Hematopoietic multipotent progenitor cell treated with erythropoietin and hydrocortisone succinate and interleukin-3 and kit ligand, for 8 days (in vitro differentiated cells): ENCODE measurements at regions not wholly inside any gene's neighbourhood (a gene's known extent, or its start where the extent isn't known, plus 50 kb on each side); places are given as distances from the start of the nearest gene placed in this dataset.

Experiments used
- DNase-seq: peaks from one replicate; pipeline ENCODE4 v3.0.0-alpha.2; 2015

DNA sequence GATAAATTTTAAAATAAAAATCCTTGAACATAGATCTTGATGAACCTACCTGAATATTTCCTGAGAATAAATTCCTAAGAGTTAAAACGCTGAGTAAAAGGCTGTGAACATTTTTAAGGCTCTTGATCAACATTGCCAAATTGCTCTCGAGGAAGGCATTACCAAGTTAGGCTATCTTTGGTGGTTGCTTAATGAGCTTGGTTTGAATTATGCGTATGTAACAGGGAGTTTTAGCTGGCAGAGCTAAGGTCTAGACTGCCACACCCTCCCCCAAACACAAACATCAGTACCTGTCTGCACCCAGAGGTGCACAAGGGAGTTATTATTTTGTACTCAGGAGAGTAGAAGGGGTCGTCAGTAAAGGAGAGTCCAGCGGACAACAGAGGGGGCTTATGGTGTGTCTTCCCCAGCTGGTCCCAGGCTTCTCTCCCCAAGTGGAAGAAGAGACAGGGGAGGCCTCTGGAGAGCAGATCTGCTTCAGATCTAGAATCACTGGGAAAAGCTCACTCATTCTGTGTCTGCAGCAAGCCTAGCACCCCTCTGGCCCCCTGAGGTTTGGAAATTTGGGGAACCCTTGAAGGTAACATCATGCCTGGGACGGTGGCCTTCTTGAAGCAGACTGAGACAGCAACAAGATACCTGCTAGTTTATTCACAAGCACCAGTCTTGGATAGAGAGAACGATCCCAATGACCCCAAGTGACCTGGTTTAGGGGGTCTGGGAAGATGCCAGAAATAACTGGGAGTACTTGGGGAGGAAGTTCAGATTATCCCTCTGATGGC, 197.2 kb upstream of the ID2 start:
- no peak for DNase-seq

DNA sequence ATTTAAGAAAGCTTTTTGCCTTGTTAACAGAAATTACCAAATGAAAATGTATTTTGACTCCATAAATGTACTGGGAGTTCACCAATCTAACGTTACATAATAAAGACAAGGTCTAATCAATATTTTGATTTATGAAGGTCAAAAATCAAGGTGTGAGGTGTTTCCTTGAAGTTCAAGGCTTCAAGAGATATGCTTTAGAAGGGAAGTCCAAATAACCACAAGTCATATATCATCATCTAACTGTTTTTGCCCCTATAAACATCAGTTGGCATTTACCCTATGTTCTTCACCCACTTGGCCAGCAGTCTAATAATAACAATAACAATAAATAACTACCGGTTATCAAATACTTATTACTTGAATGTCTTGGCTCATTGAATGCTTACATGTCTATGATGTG, 196.1 kb upstream of the ID2 start:
- no peak for DNase-seq

DNA sequence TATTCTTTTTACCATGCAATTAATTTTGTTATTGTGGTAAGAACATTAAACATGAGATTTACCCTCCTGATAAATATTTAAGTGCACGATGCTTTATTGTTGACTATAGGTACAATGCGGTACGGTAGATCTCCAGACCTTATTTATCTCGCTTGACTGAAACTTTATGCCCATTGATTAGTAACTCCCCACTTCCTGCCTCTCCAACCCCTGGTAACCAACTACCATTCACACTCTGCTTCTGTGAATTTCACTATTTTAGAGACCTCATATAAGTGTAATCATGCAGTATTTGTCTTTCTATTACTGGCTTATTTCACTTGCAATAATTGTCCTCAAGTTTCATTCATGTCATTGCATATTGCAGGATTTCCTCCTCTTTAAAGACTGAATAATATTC, 195.7 kb upstream of the ID2 start:
- no peak for DNase-seq

DNA sequence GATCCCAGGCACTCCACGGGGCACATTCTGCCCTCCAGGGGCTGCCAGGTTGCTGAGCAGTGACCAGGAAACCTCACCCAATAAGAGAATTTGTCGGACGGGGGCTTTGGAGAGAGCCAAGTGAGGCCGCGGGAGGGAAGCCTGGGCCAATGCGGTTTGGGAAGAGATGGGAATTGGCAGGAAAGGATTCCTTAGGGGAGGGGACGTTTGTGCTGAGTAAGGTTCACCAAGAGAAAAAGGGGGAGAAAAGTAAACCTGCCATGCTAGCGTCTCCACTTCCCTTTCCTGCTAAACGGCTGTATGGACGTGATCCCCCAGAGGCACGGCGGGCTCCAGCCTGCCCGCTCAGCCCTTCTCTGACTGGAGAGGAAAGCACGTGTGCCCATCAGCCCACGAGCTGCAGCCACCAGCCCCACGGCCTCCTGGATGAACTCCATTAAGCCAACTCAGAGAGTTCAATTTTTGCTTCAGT, 194.4 kb upstream of the ID2 start:
- no peak for DNase-seq

DNA sequence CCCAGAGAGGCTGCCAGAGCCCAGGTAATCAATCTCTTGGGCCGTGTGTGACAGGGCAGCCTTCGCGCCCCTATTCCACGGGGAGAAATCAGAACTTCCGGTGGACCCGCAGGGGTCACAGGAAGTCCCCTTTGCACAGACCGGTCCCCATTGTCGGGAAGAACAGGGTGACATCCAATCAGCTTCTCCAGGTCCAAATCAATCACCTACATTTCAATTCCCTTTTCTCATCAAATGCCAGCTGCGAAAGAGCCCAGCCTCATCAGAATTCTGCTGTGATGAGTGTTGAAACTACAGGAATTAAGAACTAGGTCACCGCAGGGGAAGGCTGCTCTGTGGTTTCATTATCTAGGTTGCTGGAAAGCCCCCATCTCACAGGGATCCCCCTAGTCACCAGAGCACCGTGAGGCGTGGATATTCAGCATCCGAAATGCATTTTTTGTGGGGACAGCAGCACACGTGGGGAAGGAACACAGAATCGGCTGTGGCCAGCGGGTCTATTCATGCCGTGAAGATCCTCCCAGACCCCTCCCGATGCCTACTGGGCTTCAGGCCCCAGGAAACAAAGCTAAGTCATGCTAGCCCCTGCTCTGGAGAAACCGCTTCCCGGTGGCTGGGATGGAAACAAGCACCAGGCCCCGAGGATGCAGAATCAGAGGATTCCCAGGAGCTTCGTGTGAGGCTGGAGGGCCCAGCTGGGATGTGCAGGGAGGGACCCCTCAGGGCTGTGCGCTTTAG, 193.7 kb upstream of the ID2 start:
- no peak for DNase-seq

DNA sequence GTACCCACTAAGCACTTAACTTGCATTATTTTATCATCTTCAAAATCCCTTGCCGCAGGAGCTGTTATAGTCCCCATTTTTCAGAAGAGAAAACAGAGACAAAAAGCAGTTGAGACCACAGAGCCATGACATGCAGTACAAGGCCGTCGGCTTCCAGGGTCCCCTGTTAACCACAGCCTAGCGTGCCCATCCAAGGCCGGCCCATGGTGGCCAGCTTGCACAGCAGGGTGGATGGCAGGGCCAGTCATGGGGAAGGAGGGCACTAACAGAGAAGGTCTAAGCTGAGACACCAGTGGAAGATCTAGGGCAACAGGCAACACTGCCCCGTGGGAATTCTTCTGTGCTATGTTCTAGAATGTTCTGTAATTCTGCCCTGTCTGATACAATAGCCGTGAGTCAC, 192.6 kb upstream of the ID2 start:
- DNase-seq: no peak

DNA sequence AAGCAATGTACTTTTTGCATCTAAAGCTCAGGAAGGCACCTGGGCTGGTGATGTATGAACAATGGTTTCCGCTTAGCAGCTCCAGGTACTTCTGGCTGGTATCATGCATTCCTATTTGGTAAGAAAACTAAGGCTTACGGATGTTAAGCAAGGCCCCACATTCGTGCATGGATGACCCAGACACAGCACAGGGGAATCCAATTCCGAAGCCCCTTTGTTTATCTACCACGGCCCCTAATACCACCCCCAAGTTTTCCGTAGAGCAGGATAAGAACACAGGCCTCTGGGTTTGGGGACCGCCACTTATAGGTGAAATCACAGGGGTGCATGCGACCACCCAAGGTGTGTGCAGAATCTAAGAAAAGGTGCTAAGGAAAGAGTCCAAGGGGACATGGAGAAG, 192.1 kb upstream of the ID2 start:
- DNase-seq: no peak

DNA sequence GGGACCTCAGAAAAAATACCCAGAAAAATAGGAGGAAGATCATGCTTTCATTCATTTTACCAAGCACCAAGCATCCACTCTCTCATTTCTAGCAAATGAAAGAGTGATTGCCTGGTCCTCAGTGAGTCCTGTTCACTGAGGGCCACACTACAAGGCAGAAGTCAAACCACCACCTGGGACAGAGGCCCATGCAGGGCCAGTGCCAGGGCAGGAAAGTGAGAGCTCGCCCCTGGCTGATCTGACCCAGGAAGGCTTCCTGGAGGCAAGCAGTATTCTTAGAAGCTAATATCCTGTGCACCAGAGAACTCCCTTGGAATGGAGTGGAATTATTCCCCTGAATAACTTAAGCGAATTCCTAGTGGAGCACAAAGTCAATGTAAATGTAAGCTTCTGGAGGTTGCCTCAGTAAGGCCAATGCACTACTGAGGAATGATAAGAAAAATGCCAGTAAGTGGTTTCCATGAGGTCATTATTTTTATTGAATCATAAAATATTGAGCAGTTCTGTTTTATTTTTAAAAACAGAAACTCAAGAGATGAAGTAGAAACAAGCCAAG, 191.6 kb upstream of the ID2 start:
- DNase-seq: no peak

DNA sequence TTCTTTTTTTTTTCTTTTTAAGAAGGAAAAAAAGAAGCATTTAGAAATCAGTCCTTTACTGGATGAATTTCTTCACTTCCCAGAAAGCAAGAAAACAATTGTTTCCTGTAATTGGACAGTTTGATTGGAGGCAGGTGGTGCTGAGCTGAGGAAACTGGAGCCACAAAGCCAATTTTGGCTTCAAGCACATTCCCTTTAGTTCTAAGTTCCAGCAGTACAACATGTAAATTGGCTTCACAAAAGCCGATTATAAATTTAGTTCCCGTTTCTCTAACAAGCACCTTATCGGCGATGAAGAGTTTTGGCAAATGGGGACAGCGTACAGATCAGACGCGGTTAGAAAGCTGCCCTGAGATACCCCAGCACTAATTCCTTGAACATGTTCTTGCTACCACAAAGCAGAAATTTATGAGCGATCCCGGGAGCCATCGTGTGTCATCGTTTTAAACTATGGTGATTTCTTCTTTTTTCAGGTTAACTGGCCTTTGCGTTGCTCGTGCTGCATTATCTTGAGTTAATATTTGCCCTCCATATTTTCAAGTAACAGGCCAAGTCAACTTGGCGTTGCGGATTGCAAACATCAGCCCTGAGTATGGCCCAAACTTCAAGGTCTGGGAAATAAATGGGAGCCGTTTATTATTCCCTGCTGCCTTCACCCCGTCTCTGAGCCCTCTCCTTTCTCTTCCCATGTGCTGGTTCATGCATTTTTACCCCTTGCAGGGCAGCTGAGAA, 190.4 kb upstream of the ID2 start:
- DNase-seq: no peak

DNA sequence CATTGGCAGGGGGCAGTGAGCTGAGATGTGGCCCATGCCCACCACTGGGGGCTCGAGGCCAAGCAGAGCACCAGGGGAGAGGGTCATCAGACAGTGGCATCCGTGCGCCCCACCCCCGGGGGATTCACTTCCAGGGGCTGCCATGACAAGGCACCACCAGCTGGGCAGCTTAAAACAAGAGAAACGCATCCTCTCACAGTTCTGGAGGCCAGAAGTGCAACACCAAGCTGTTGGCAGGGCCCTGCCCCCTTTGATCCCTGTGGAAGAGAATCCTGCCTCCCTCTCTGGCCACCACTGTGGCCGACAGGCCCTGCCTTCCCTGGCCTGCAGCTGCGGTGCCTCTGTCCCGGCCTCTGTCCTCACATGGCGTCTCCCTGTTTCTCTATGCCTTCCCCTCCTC, 187.7 kb upstream of the ID2 start:
- no peak for DNase-seq

DNA sequence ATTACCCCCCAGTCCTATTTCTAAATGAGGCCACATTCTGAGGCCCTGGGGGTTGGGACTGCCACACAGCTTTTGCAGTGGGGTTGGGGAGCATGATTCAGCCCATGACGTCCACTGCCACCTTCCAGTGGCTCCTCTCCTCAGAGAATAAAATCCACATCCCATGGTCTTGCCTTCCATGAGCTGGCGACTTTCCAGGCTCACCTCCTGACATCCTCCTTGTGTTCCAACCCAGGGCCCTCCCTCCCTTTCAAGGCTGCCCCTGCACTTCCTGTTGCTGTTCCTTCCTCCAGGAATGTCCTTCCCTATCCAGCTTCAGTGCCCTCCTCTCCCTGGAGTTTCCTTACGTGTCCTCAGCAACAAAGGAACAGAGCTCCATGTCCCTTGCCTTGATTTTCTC, 187.3 kb upstream of the ID2 start:
- DNase-seq: no peak

DNA sequence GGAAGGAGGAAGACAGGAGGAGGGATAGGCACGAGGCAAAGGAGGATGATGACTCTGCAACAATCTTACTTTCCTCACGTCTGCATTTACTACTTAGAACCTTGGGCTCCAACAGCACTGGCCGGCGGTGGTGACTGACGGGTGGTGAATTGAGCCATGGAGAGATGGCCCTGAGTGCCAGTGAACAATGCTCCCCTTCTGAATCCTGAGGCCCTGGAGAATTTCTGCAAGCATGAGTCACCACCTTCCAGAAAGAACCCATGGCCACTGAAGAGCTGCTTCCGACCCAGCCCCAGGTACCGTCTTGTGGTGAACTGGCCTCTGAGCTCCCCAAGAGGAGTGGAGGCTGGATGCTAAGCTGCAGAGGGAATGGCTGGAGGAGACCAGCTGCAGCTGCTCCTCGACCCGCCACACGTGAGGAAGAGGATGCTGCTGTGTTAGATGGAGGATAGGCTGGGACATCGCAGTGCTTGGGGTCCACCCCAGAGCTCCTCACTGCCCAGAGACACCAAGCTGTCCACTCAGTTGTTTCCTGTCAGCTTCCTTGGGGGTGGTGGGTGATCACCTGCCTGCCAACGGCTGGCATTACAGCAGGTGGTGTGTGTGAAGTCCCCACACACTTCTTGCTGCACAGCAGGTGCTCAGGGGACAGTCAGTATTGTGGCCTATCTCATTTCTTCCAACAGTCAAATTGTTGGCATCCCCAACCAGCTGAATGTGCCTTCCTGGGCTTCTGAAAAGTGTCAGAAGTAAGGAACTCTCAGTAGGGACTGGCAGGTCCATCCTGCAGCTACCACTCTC, 186.5 kb upstream of the ID2 start:
- no peak for DNase-seq

DNA sequence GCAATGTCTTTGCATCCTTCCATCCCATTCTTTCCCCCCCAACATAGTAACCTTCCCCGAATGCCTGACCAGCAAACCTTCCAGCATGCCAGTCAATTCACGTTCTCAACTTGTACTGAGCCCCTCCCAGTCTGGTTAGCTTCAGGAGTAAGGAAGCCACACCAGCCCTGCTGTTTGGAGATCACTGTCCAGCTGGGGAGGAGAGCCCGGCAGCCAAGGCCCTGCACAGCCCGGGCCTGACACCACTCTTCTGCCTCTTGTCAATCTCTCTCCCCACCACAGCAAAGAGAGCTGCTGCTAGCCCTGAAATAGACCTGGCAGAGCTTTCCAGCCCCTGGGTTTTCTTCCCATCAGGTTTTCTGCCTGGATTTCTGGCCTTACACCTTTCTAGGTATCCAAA, 185.8 kb upstream of the ID2 start:
- no peak for DNase-seq

DNA sequence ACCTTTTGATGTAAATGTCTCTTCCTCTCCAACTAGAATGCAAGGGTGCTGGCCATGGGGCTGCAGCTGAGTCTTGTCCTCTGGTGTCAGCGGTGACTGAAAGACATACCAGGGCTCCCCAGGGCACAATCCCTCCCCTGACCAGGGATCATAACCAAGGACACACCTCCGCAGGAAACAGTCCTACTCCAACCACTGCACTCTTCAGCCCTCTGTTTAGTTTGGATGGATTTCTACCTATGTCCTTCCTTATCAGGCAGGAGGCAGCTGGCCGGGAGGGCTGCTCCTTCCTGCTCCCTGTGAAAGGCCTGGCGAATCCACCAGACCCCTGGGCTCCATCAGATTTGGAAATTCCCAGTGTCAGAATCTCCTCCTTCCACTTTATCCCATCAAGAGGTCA, 185.2 kb upstream of the ID2 start:
- no peak for DNase-seq

DNA sequence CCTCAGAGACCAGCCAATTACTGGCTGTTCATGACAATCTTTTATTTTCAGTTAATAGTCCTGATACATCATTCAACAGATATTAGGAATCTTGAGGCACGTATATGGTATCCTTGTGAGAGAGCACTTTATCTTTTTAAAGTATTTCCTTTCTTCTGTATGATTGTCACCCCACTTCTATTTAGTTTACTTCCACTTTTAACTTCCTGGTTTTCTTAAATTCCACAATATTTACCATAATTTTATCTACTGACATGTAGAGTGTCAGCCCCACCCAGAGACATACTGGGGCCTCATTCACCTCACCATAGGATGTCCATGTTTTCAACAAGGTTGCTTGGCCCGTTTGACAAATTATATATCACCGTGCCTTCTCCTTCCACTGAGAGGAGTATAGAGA, 182.9 kb upstream of the ID2 start:
- no peak for DNase-seq

DNA sequence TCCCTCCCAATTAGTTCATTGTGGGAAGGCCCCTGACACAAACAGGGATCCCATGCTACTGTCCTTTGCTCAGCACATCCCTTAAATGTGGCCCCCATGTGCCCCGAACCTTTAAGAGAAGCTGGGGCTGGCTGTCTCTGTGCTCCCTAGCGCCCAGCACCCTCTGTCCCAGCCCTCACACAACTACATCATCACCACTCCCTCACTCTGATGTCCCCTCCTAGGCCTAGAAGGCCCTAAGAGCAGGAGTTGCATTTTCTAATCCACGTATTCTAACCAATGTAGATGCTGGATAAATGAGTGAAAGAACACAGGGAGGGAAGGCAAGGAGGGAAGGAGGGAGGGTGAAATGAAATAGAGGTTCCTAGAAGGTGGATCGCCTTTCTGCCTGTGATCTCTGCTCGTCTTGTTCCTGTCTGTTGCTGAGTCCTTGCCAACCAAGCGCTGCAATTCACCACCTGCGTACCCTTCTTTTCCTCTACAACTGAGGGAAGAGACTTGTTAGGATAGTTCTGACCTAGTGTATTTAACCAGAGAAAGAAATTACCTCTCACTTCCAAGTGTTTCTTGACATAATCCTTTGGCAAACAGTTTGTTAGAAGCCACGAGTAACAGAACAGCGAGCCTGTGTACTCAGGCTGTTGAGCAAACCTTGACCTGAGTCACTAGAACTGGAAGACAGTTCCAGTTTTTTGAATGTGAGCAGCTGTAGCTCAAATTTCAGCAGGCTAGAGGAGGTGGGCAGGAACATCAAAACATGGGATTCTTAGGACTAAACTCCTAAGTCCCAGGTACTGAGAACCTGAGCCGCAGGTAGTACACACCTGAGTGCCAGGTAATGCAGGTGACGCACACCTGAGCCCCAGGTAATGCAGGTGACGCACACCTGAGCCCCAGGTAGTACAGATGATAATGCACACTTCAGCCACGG, 181.5 kb upstream of the ID2 start:
- no peak for DNase-seq

DNA sequence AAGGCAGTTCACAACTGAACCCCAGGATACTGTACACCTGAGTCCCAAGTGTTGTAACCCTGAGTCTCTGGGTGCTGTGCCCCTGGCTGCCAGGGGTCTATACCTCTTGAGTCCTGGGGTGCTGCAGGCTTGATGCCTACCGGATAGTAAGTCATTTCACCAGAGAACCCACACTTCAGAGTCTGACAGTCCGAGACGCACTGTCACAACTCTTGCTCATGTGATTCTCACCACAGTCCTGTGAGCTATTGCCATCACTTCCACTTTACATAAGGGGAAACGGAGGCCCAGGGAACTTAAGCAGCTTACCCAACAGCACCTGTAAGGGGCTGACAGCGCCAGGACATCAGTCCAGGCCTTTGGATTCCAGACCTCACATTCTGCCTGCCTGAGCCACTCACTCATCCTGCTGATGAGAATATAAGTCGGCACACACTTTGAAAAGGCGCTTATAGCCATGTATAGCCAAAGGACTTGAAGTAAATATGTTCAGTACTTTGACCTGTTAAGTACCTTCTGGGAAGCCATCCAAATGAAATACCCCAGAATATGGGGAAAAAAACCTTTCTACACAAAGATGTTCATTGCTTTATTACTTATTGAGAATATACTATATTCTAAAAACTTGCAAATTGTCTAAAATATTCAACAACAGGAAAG, 180.7 kb upstream of the ID2 start:
- DNase-seq: no peak

DNA sequence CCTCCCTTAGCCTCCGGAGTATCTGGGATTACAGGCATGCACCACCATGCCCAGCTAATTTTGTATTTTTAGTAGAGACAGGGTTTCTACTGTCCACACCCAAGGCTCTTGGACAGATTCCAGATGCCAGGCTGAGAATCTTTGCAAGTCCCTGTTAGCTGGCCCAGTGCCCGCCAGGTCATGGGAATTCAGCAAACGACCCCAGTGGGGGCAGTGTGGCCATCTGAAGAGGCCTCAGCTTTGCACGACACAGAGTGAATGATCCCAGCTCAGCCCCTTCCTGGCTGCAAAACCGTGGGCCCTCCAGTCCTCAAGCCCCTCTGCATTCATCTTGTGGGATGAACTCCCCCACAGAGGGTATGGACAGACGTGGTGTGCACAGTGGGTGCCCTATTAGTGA, 179.5 kb upstream of the ID2 start:
- peak; percentile 74 for DNase-seq

DNA sequence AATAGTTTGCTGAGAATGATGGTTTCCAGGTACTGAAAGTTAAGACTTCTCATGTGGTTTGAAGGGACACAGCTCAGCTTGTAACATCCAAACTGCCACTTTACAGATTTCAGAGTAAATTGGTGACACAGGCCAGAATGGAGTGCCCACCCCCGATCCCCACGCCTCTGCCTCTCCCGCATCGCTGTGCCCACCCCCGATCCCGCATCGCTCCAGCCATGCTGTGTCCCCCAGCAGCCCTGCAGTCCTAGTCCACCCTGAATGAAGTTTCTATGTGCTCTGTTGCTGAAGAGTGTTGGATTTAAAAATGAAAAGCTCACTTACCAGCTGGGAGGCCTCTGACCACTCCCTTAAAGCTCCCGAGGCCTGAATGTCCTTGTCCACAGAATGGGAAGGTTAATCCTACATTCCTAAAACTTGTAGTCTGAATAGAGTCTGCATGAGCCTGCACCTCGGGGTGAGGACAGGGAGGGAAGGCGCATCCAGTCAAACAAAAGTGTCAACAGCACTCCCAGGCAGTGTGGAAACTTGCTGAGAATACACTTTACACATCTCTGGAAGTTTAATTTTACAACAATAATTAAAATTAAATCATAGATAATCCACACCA, 176.4 kb upstream of the ID2 start:
- DNase-seq: no peak

DNA sequence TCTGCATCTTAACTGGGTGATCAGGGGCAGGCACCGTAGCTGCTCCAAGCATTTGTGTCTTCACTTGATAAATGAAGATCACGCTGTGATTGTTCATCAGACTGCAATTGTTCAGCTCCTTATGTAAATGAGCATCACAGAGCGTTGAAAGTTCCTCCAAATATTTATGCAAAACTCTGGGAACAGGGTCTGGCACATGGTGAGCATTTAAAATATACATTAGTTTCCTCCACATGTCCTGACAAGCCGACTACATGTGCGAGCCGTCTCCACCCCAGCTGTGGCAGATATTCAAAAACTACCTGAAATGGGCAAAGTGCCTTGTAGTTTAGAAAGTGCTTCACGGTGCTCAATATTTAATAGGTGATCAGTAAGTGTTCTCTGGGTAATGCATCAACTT, 175.1 kb upstream of the ID2 start:
- DNase-seq: no peak

DNA sequence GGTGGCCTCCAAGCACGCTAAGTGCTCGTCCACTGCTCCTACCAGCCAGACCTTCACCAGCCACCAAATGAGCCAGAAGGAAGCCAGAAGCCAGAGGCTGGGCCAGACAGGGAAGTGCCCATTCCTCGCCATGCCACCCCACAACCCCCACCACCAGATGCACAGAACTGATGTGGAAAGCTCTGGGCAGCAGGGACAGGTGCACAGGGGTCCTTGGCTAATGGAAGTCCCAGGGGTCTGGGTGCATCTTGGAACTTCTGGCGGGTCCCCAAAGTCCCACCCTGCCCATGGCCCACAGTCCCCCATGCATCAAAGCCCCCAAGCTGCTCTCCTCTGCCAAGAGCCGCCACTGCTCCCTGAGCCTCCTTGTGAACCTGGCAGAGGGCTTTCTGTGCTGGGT, 173.1 kb upstream of the ID2 start:
- no peak for DNase-seq
